ENCODE measurements at regions not wholly inside any gene's neighbourhood (a gene's known extent, or its start where the extent isn't known, plus 50 kb on each side); places are given as distances from the start of the nearest gene placed in this dataset.
A peak's percentile ranks its signal among the peaks of the same experiment; 100 is the strongest.
"Not testable (repeated sequence)": the region's sequence is repeated elsewhere in the genome, so short reads cannot be mapped to it uniquely, and the experiment has no call there.

GRCh38 chr17:68097161-68097805 lies 61.7 kb downstream of the KPNA2 start:
- DNase-seq (peak; percentile 4), ATAC-seq (no peak)
- CTCF ChIA-PET = no interaction called here
- H3K9me3 Mint-ChIP-seq (ENCODE audit: insufficient read depth) = no peaks in the 10 kb centered on the region
- H3K4me1 Mint-ChIP-seq (ENCODE audit: low read depth) = peaks cover 19% of the 10 kb centered on the region
- POLR2A ChIA-PET = no interaction called here
- no peak overlapping the region for H3K27ac Mint-ChIP-seq
- peaks cover 2% of the 10 kb centered on the region for H3K27me3 Mint-ChIP-seq (ENCODE audit: low read depth)
- peaks cover 4% of the 10 kb centered on the region for H3K36me3 Mint-ChIP-seq (ENCODE audit: low read depth)
- no peak overlapping the region for H3K4me3 Mint-ChIP-seq

GRCh38 chr17:68099341-68099753 lies 63.8 kb downstream of the KPNA2 start:
- H3K27me3 Mint-ChIP-seq (ENCODE audit: low read depth); ATAC-seq; POLR2A ChIA-PET; H3K27ac Mint-ChIP-seq; H3K4me3 Mint-ChIP-seq; DNase-seq; H3K9me3 Mint-ChIP-seq (ENCODE audit: insufficient read depth); H3K36me3 Mint-ChIP-seq (ENCODE audit: low read depth): not testable (repeated sequence)
- CTCF ChIA-PET = interaction anchor here (1.6 to 2.4 kb wide), 2 partner anchors 14 to 42 kb away, joined by 3 to 8 read pairs; no protein-coding TSS in a partner anchor
- H3K4me1 Mint-ChIP-seq (ENCODE audit: low read depth) = peaks cover 33% of the 10 kb centered on the region

GRCh38 chr17:68100000-68100641 lies 64.6 kb downstream of the KPNA2 start:
- H3K27me3 Mint-ChIP-seq (ENCODE audit: low read depth) = peaks cover 1% of the 10 kb centered on the region
- ChIA-PET POLR2A (no interaction called here), CTCF (interaction anchor here (1.6 to 2.4 kb wide), 2 partner anchors 13 to 42 kb away, joined by 3 to 8 read pairs; no protein-coding TSS in a partner anchor)
- peak overlapping the region; percentile 89 for H3K4me3 Mint-ChIP-seq
- peaks cover 10% of the 10 kb centered on the region for H3K36me3 Mint-ChIP-seq (ENCODE audit: low read depth)
- H3K9me3 Mint-ChIP-seq (ENCODE audit: insufficient read depth) = no peaks in the 10 kb centered on the region
- ATAC-seq (no peak), DNase-seq (no peak)
- peaks cover 36% of the 10 kb centered on the region for H3K4me1 Mint-ChIP-seq (ENCODE audit: low read depth)
- peak overlapping the region; percentile 12 for H3K27ac Mint-ChIP-seq

- peaks cover 41% of the 10 kb centered on the region for H3K4me1 Mint-ChIP-seq (ENCODE audit: low read depth)
- H3K4me3 Mint-ChIP-seq = peak overlapping the region; percentile 89
- peaks cover 14% of the 10 kb centered on the region for H3K36me3 Mint-ChIP-seq (ENCODE audit: low read depth)
- H3K27me3 Mint-ChIP-seq (ENCODE audit: low read depth) = no peaks in the 10 kb centered on the region
- ChIA-PET CTCF (interaction anchor here (2.4 kb wide), 1 partner anchor 44 kb away, joined by 8 read pairs; no protein-coding TSS in a partner anchor), POLR2A (interaction anchor here (0.6 kb wide), 1 partner anchor 147 kb away, joined by 3 read pairs; the partner anchor contains the start of gene AMZ2)
- DNase-seq = peak; percentile 73
- peak overlapping the region; percentile 86 for H3K27ac Mint-ChIP-seq
- peak; percentile 84 for ATAC-seq
- H3K9me3 Mint-ChIP-seq (ENCODE audit: insufficient read depth) = no peaks in the 10 kb centered on the region
Observed at GRCh38 chr17:68101075-68101986, 65.8 kb downstream of the KPNA2 start.

- peak overlapping the region; percentile 89 for H3K4me3 Mint-ChIP-seq
- peak overlapping the region; percentile 86 for H3K27ac Mint-ChIP-seq
- H3K36me3 Mint-ChIP-seq (ENCODE audit: low read depth) = peaks cover 16% of the 10 kb centered on the region
- DNase-seq = no peak
- H3K27me3 Mint-ChIP-seq (ENCODE audit: low read depth) = no peaks in the 10 kb centered on the region
- no peaks in the 10 kb centered on the region for H3K9me3 Mint-ChIP-seq (ENCODE audit: insufficient read depth)
- CTCF ChIA-PET = no interaction called here
- H3K4me1 Mint-ChIP-seq (ENCODE audit: low read depth) = peaks cover 47% of the 10 kb centered on the region
- ATAC-seq = no peak
- POLR2A ChIA-PET = no interaction called here
Observed at GRCh38 chr17:68101987-68102314, 66.4 kb downstream of the KPNA2 start.

GRCh38 chr17:68102318-68102758 lies 66.8 kb downstream of the KPNA2 start:
- Mint-ChIP-seq H3K36me3 (ENCODE audit: low read depth) (peaks cover 19% of the 10 kb centered on the region), H3K4me1 (ENCODE audit: low read depth) (peaks cover 50% of the 10 kb centered on the region), H3K9me3 (ENCODE audit: insufficient read depth) (no peaks in the 10 kb centered on the region), H3K27ac (peak overlapping the region; percentile 86), H3K4me3 (peak overlapping the region; percentile 89), H3K27me3 (ENCODE audit: low read depth) (no peaks in the 10 kb centered on the region)
- DNase-seq (peak; percentile 44), ATAC-seq (peak; percentile 41)
- ChIA-PET POLR2A (no interaction called here), CTCF (no interaction called here)

- no peaks in the 10 kb centered on the region for H3K27me3 Mint-ChIP-seq (ENCODE audit: low read depth)
- H3K4me1 Mint-ChIP-seq (ENCODE audit: low read depth) = peaks cover 53% of the 10 kb centered on the region
- ATAC-seq = no peak
- peaks cover 23% of the 10 kb centered on the region for H3K36me3 Mint-ChIP-seq (ENCODE audit: low read depth)
- H3K27ac Mint-ChIP-seq = no peak overlapping the region
- peaks cover 5% of the 10 kb centered on the region for H3K9me3 Mint-ChIP-seq (ENCODE audit: insufficient read depth)
- no peak for DNase-seq
- POLR2A ChIA-PET = no interaction called here
- peak overlapping the region; percentile 89 for H3K4me3 Mint-ChIP-seq
- CTCF ChIA-PET = no interaction called here
Observed at GRCh38 chr17:68103148-68103547, 67.6 kb downstream of the KPNA2 start.

GRCh38 chr17:68106085-68106484 lies 70.5 kb downstream of the KPNA2 start:
- no peaks in the 10 kb centered on the region for H3K27me3 Mint-ChIP-seq (ENCODE audit: low read depth)

GRCh38 chr17:68107373-68107772 lies 71.8 kb downstream of the KPNA2 start:
- no peak overlapping the region for H3K4me3 Mint-ChIP-seq
- DNase-seq = no peak
- no peak for ATAC-seq
- H3K9me3 Mint-ChIP-seq (ENCODE audit: insufficient read depth) = peaks cover 9% of the 10 kb centered on the region
- no peaks in the 10 kb centered on the region for H3K27me3 Mint-ChIP-seq (ENCODE audit: low read depth)
- H3K27ac Mint-ChIP-seq = no peak overlapping the region
- peaks cover 27% of the 10 kb centered on the region for H3K36me3 Mint-ChIP-seq (ENCODE audit: low read depth)
- CTCF ChIA-PET = interaction anchor here (0.6 kb wide), 1 partner anchor 69 kb away, joined by 3 read pairs; no protein-coding TSS in a partner anchor
- POLR2A ChIA-PET = no interaction called here
- peaks cover 35% of the 10 kb centered on the region for H3K4me1 Mint-ChIP-seq (ENCODE audit: low read depth)

More at GRCh38 chr17:68106085-68106484, 70.5 kb downstream of the KPNA2 start:
- Mint-ChIP-seq H3K27ac (peak overlapping the region; percentile 43), H3K36me3 (ENCODE audit: low read depth) (peaks cover 28% of the 10 kb centered on the region), H3K4me3 (no peak overlapping the region), H3K9me3 (ENCODE audit: insufficient read depth) (peaks cover 9% of the 10 kb centered on the region), H3K4me1 (ENCODE audit: low read depth) (peaks cover 43% of the 10 kb centered on the region)
- CTCF ChIA-PET = interaction anchor here (1.0 kb wide), 1 partner anchor 96 kb away, joined by 3 read pairs; no protein-coding TSS in a partner anchor
- no peak for ATAC-seq
- no peak for DNase-seq
- POLR2A ChIA-PET = no interaction called here

- Mint-ChIP-seq H3K27ac (no peak overlapping the region), H3K36me3 (ENCODE audit: low read depth) (peaks cover 26% of the 10 kb centered on the region), H3K4me1 (ENCODE audit: low read depth) (peaks cover 24% of the 10 kb centered on the region), H3K27me3 (ENCODE audit: low read depth) (no peaks in the 10 kb centered on the region), H3K9me3 (ENCODE audit: insufficient read depth) (peaks cover 9% of the 10 kb centered on the region), H3K4me3 (no peak overlapping the region)
- no peak for ATAC-seq
- no peak for DNase-seq
- CTCF ChIA-PET = no interaction called here
- POLR2A ChIA-PET = no interaction called here
Observed at GRCh38 chr17:68108313-68109000, 72.9 kb downstream of the KPNA2 start.

GRCh38 chr17:68109404-68109803 lies 73.9 kb downstream of the KPNA2 start:
- ATAC-seq; H3K27me3 Mint-ChIP-seq (ENCODE audit: low read depth); POLR2A ChIA-PET; H3K27ac Mint-ChIP-seq; H3K9me3 Mint-ChIP-seq (ENCODE audit: insufficient read depth); CTCF ChIA-PET; H3K4me3 Mint-ChIP-seq; DNase-seq: not testable (repeated sequence)
- peaks cover 24% of the 10 kb centered on the region for H3K36me3 Mint-ChIP-seq (ENCODE audit: low read depth)
- H3K4me1 Mint-ChIP-seq (ENCODE audit: low read depth) = peaks cover 19% of the 10 kb centered on the region

All from activated CD8-positive, alpha-beta T cell treated with anti-CD3 and anti-CD28 coated beads, Interleukin-2, amount 10 ng/mL, durations not matched to agents 7 days and 5 days (primary cell).